ENCODE measurements at regions not wholly inside any gene's neighbourhood (a gene's known extent, or its start where the extent isn't known, plus 50 kb on each side); places are given as distances from the start of the nearest gene placed in this dataset.

GRCh38 chr14:30251557-30252100, 307.3 kb upstream of the G2E3 start (continued):
- TF ChIP-seq ETS1 (IDR thresholded peaks at IDR 0.05) (no peak), POLR2AphosphoS5 (IDR thresholded peaks at IDR 0.05; ENCODE audit: low read depth) (no peak), ZNF114 (CRISPR knock-in tag; IDR thresholded peaks at IDR 0.05) (no peak)

- peak; percentile 46 for DNase-seq (ENCODE audit: low spot score)
- Histone ChIP-seq H3K79me2 (replicated peaks; ENCODE audit: insufficient read depth) (no peaks in the 10 kb centered on the region), H3K4me1 (ENCODE audit: insufficient read depth) (peaks cover 19% of the 10 kb centered on the region), H3K27ac (ENCODE audit: low read depth) (no peak overlapping the region), H3K9me2 (ENCODE audit: insufficient read depth) (peaks cover 14% of the 10 kb centered on the region), H3F3A (replicated peaks; ENCODE audit: low read depth) (no peaks in the 10 kb centered on the region), H2AFZ (no peak overlapping the region), H4K20me1 (replicated peaks; ENCODE audit: insufficient read depth) (no peaks in the 10 kb centered on the region), H3K36me3 (ENCODE audit: insufficient read depth) (no peaks in the 10 kb centered on the region), H3K27me3 (ENCODE audit: insufficient read depth) (no peaks in the 10 kb centered on the region), H3K4me3 (no peak overlapping the region), H3K4me2 (no peak overlapping the region)
- ATAC-seq, result no peak
- no peaks in the 10 kb centered on the region for H3K27me3 Mint-ChIP-seq (ENCODE audit: insufficient read depth, low read depth, poor library complexity)
- H3K36me3 Mint-ChIP-seq (ENCODE audit: low read depth), result peaks cover 4% of the 10 kb centered on the region; the same call in 2 of the 3 replicates
- H3K27ac Mint-ChIP-seq, result no peak overlapping the region
- H3K4me1 Mint-ChIP-seq, result peaks cover 14% of the 10 kb centered on the region
- H3K9me3 Mint-ChIP-seq, result peaks cover 9% of the 10 kb centered on the region; the same call in 2 of the 3 replicates
- H3K4me3 Mint-ChIP-seq, result no peak overlapping the region
- no peak for TF ChIP-seq CTCF (conservative IDR thresholded peaks at IDR 0.05; ENCODE audit: low read depth in 2 of 2)
- TF ChIP-seq STAT1 (IDR thresholded peaks at IDR 0.05; ENCODE audit: unreplicated experiment), result no peak
- no peak for TF ChIP-seq NANOG (IDR thresholded peaks at IDR 0.05; ENCODE audit: borderline replicate concordance)
- TF ChIP-seq ZNF331 (CRISPR knock-in tag; IDR thresholded peaks at IDR 0.05; ENCODE audit: low read depth), result no peak
- no peak for TF ChIP-seq ZNF462 (CRISPR knock-in tag; IDR thresholded peaks at IDR 0.05)
- TF ChIP-seq EZH2 (IDR thresholded peaks at IDR 0.05; ENCODE audit: low read depth, unreplicated experiment), result no peak
- TF ChIP-seq POLR2AphosphoS5 (IDR thresholded peaks at IDR 0.05; ENCODE audit: low read depth), result no peak
- no peak for TF ChIP-seq REST (IDR thresholded peaks at IDR 0.05; ENCODE audit: unreplicated experiment)
- TF ChIP-seq ZNF114 (CRISPR knock-in tag; IDR thresholded peaks at IDR 0.05), result no peak
- TF ChIP-seq ETS1 (IDR thresholded peaks at IDR 0.05), result no peak
- TF ChIP-seq CREB1 (CRISPR knock-in tag; IDR thresholded peaks at IDR 0.05; ENCODE audit: low read depth), result no peak
These were observed 306.8 kb upstream of the G2E3 start for GRCh38 chr14:30252151-30252550.

Measured in GM23338 (cell line).